Spleen (tissue), 11 donors: ENCODE measurements at regions not wholly inside any gene's neighbourhood (a gene's known extent, or its start where the extent isn't known, plus 50 kb on each side); places are given as distances from the start of the nearest gene placed in this dataset.

Experiments
- DNase-seq: peaks from one replicate; pipeline ENCODE4 v3.0.0-alpha.2; 2020
- H3K27ac ChIP-seq, 8 donors: fragments of 200-600 bp; sonication (generic) in 7 of 8; 1 replicate in 4 of 8; 2 replicates in 4 of 8; pipeline versions ENCODE4 v1.5.0 to v1.8.0; 2016 to 2021; ENCODE audit warnings: inconsistent platforms in 4 of 8, mild to moderate bottlenecking in 4 of 8, moderate library complexity in 1 of 8
- H3K27me3 ChIP-seq, 7 donors: fragments of 200-600 bp; sonication (generic) in 6 of 7; replicated peaks in 1 of 7; 1 replicate in 4 of 7; 2 replicates in 3 of 7; pipeline versions ENCODE4 v1.5.0 to v1.8.0; 2016 to 2021; ENCODE audit warnings: inconsistent platforms in 3 of 7, mild to moderate bottlenecking in 1 of 7
- H3K36me3 ChIP-seq, 6 donors: fragments of 200-600 bp; sonication (generic) in 5 of 6; 1 replicate in 4 of 6; 2 replicates in 2 of 6; pipeline versions ENCODE4 v1.5.0 to v1.8.0; 2016 to 2021; ENCODE audit warnings: inconsistent platforms in 2 of 6
- H3K4me1 ChIP-seq, 6 donors: fragments of 200-600 bp; sonication (generic) in 5 of 6; 1 replicate in 3 of 6; 2 replicates in 3 of 6; pipeline versions ENCODE4 v1.5.0 to v1.8.0; 2016 to 2021; ENCODE audit warnings: inconsistent platforms in 3 of 6
- H3K4me3 ChIP-seq, 8 donors: fragments of 200-600 bp; sonication (generic) in 7 of 8; 1 replicate in 4 of 8; 2 replicates in 4 of 8; pipeline versions ENCODE4 v1.5.0 to v1.8.0; 2016 to 2021; ENCODE audit warnings: inconsistent platforms in 4 of 8, mild to moderate bottlenecking in 4 of 8, moderate library complexity in 2 of 8
- H3K9me3 ChIP-seq, 8 donors: fragments of 200-600 bp; sonication (generic) in 7 of 8; 1 replicate in 4 of 8; 2 replicates in 4 of 8; pipeline versions ENCODE4 v1.5.0 to v1.8.0; 2016 to 2021; ENCODE audit warnings: inconsistent platforms in 4 of 8
- CTCF ChIP-seq, 11 experiments: fragments of 200-600 bp in 7 of 11; fragments of 450-650 bp in 4 of 11; sonication (generic) in 4 of 11; IDR thresholded peaks in 8 of 11; conservative IDR thresholded peaks in 3 of 11; 1 replicate in 7 of 11; 2 replicates in 4 of 11; pipeline versions ENCODE4 v1.4.0 to v1.8.0; 2016 to 2021; ENCODE audit warnings: antibody characterized with exemption in 11 of 11, inconsistent platforms in 4 of 11, mild to moderate bottlenecking in 1 of 11
- POLR2A ChIP-seq, 3 donors: fragments of 450-650 bp; IDR thresholded peaks; one replicate each; pipeline ENCODE4 v1.5.1; 2017; ENCODE audit warnings: antibody characterized with exemption in 3 of 3, mild to moderate bottlenecking in 1 of 3
- POLR2AphosphoS5 ChIP-seq, 3 donors: sonication (generic); formaldehyde crosslinking; IDR thresholded peaks; one replicate each; pipeline ENCODE4 v1.5.1; 2017; ENCODE audit warnings: antibody characterized with exemption in 3 of 3
- WGBS, 5 donors: extraction: QIAGEN DNeasy Blood & Tissue Kit in 3 of 5; methylation state at CpG; one replicate each; pipeline versions ENCODE4 v1.1.5 to v1.1.7; 2013 to 2018; 5-methylcytosine and 5-hydroxymethylcytosine counted together
- intact Hi-C: fragments of 100-400 bp; cut with DNase I; formaldehyde crosslinking; loops from one replicate; pipeline ENCODE4 v1.15.0; 2023; ENCODE audit warnings: low total_unique reads
- donor health status: healthy with polysubstance abuse.
- donor health status: DM: no; HTN: no; CAD: no; lungs with moderate emphysema.
- donor health status: DM: no; HTN: no; CAD: no.
- donor health status: Bipolar disorder and iron deficiency.
- donor health status: healthy.
- donor health status: DM: no; HTN: no; CAD: no.
- donor health status: DM: yes; HTN: yes; CAD: no.

- Histone ChIP-seq H3K27ac (no peak overlapping the region), H3K4me1 (no peaks in the 10 kb centered on the region), H3K4me3 (no peak overlapping the region), H3K36me3 (no peaks in the 10 kb centered on the region), H3K27me3 (peaks cover 0 to 3% (median 0%) of the 10 kb centered on the region in 7 donors), H3K9me3 (no peaks in the 10 kb centered on the region)
- no peak for DNase-seq
- intact Hi-C loops: no loop called here
- TF ChIP-seq CTCF (IDR thresholded peaks at IDR 0.05 in 8 of 11, conservative IDR thresholded peaks at IDR 0.05 in 3 of 11) (no peak), POLR2AphosphoS5 (IDR thresholded peaks at IDR 0.05) (no peak), POLR2A (IDR thresholded peaks at IDR 0.05) (no peak)
- WGBS, 5 donors: 84 to 91% (median 85%) methylated on average over 5 to 6 of the region's 6 CpGs
Observed at GRCh38 chr6:43992783-43993644, 134.2 kb downstream of the MRPL14 start.

GRCh38 chr6:43992126-43992663 is 135.1 kb downstream of the MRPL14 start:
- Histone ChIP-seq H3K27ac (no peak overlapping the region), H3K4me1 (no peaks in the 10 kb centered on the region), H3K4me3 (no peak overlapping the region), H3K9me3 (no peaks in the 10 kb centered on the region), H3K27me3 (peaks cover 0 to 11% (median 0%) of the 10 kb centered on the region in 7 donors), H3K36me3 (no peaks in the 10 kb centered on the region)
- intact Hi-C loops: no loop called here
- WGBS, 5 donors: 82 to 97% (median 89%) methylated on average over 4 of the region's 4 CpGs
- no peak for DNase-seq
- TF ChIP-seq POLR2A (IDR thresholded peaks at IDR 0.05) (no peak), CTCF (IDR thresholded peaks at IDR 0.05 in 8 of 11, conservative IDR thresholded peaks at IDR 0.05 in 3 of 11) (no peak), POLR2AphosphoS5 (IDR thresholded peaks at IDR 0.05) (no peak)

- no peaks in the 10 kb centered on the region for H3K9me3 ChIP-seq
- no peak for DNase-seq
Observed at GRCh38 chr6:43990627-43991619, 136.3 kb downstream of the MRPL14 start.

DNA sequence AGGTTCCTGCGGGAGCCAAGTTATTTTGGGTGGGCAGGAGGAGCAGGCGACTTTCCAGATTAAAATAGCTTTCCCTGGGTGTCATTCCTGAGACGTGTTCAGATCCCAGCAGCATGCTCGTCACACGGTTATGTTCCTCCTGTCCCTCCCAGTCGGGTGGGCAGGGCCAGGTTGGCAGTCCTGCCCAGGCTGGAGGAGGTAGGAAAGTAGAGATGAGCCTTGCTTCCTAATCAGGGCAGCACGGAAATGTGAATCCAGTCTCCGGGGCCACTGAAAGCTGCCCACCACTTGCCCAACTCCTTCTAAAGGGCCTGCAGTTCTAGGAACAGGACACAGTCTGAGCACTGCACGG is 137.0 kb downstream of the MRPL14 start:
- Histone ChIP-seq H3K27me3 (peaks cover 0 to 26% (median 0%) of the 10 kb centered on the region in 7 donors), H3K9me3 (no peaks in the 10 kb centered on the region), H3K36me3 (no peaks in the 10 kb centered on the region), H3K4me1 (no peaks in the 10 kb centered on the region), H3K4me3 (no peak overlapping the region), H3K27ac (peak overlapping the region in 1 of 8 donors; percentile 0)
- DNase-seq: no peak
- TF ChIP-seq CTCF (IDR thresholded peaks at IDR 0.05 in 8 of 11, conservative IDR thresholded peaks at IDR 0.05 in 3 of 11) (no peak), POLR2A (IDR thresholded peaks at IDR 0.05) (no peak), POLR2AphosphoS5 (IDR thresholded peaks at IDR 0.05) (no peak)
- intact Hi-C loops: no loop called here
- WGBS, 5 donors: 75 to 85% (median 78%) methylated on average over 9 of the region's 9 CpGs

More at GRCh38 chr6:43990627-43991619, 136.3 kb downstream of the MRPL14 start:
- TF ChIP-seq POLR2AphosphoS5 (IDR thresholded peaks at IDR 0.05): peak in 1 of 3 donors; percentile 23
- no peak for TF ChIP-seq POLR2A (IDR thresholded peaks at IDR 0.05)
- intact Hi-C loops: no loop called here
- H3K27me3 ChIP-seq: peaks cover 0 to 24% (median 0%) of the 10 kb centered on the region in 7 donors
- H3K27ac ChIP-seq: peak overlapping the region in 1 of 8 donors; percentile 0
- 68 to 77% (median 69%) methylated on average over 18 of the region's 18 CpGs for WGBS, 5 donors
- H3K4me1 ChIP-seq: no peaks in the 10 kb centered on the region
- H3K36me3 ChIP-seq: no peaks in the 10 kb centered on the region
- H3K4me3 ChIP-seq: no peak overlapping the region
